LNCaP clone FGC (cell line): ENCODE measurements at regions not wholly inside any gene's neighbourhood (a gene's known extent, or its start where the extent isn't known, plus 50 kb on each side); places are given as distances from the start of the nearest gene placed in this dataset.

ENCODE experiments used
- DNase-seq: peaks from one replicate; pipeline ENCODE4 v3.0.0-alpha.2; 2011; ENCODE audit warnings: low read depth
- H3K4me3 ChIP-seq: 2 replicates; pipeline ENCODE4 v1.5.1; 2011; ENCODE audit warnings: mild to moderate bottlenecking, low read depth, low read length, control low read depth
- TF ChIP-seq, protein P1 (sequence below): IDR thresholded peaks from 2 replicates; pipeline ENCODE4 v1.5.1; 2012; ENCODE audit warnings: mild to moderate bottlenecking; ENCODE audit not compliant: control insufficient read depth, insufficient read depth; ENCODE audit errors: extremely low read depth

DNA sequence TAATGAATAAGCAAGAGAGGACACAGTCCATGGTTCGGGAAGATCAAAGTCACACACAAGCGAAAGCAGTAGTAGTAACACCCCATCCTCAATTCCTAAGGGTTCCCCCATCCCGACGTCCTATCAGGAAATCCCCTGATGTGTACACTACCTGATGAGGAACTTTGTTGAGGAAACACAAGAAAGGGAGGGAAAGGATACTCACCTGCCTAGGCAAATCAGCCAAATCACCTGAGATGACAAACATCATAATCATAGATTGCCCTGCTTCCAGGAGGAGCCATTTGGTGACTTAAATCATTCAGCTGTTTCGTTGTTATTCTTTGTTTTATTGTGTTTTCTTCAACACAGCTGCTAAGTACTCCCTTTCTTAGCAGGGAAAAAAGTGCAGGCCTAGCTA, 55.5 kb upstream of the SPOPL start:
- TF ChIP-seq, protein P1, sequence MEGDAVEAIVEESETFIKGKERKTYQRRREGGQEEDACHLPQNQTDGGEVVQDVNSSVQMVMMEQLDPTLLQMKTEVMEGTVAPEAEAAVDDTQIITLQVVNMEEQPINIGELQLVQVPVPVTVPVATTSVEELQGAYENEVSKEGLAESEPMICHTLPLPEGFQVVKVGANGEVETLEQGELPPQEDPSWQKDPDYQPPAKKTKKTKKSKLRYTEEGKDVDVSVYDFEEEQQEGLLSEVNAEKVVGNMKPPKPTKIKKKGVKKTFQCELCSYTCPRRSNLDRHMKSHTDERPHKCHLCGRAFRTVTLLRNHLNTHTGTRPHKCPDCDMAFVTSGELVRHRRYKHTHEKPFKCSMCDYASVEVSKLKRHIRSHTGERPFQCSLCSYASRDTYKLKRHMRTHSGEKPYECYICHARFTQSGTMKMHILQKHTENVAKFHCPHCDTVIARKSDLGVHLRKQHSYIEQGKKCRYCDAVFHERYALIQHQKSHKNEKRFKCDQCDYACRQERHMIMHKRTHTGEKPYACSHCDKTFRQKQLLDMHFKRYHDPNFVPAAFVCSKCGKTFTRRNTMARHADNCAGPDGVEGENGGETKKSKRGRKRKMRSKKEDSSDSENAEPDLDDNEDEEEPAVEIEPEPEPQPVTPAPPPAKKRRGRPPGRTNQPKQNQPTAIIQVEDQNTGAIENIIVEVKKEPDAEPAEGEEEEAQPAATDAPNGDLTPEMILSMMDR, result no peak
- no peak overlapping the region for H3K4me3 ChIP-seq
- no peak for DNase-seq

DNA sequence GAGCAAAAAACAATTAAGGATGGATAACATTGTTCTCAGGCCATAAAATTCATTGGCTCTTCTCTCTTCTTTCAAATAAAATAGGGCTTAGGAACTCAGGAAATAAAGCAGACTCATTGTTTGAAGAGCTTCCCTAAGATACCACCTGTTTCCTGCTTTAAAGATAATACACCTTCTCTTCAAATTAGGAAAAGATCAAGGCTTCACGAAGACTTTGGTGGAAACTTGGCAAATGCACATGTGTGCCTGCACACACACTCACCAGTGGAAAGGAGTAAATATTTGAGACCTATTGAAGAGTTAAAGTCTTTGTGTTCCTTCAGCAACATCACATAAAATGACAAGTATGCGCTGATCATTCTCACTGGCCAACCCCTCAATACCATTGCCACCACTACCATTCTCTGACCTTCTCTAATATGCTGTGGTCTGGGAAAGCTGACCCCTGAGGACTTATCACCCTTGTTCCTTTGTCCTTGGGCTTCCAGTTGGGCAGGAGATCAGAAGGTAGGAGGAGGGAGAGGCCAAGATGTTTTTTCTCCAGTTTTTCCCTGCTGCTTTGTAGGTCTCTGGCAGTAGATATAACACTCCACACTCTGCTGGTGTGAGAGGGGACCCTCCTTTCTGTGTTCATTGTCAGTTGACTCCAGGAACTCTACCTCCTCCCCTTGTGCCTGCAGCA, 53.5 kb upstream of the SPOPL start:
- H3K4me3 ChIP-seq, result no peak overlapping the region
- TF ChIP-seq, protein P1, result no peak
- DNase-seq, result no peak
